HG03060 (cell line): ENCODE measurements at regions not wholly inside any gene's neighbourhood (a gene's known extent, or its start where the extent isn't known, plus 50 kb on each side); places are given as distances from the start of the nearest gene placed in this dataset.
"Not testable (repeated sequence)": the region's sequence is repeated elsewhere in the genome, so short reads cannot be mapped to it uniquely, and the experiment has no call there.

ENCODE experiments used
- ATAC-seq: cut with Tn5 transposase; IDR thresholded peaks from one replicate; pipeline ENCODE4 v1.9.1; 2021; ENCODE audit warnings: low read depth, moderate number of reproducible peaks; ENCODE audit not compliant: unreplicated experiment

DNA sequence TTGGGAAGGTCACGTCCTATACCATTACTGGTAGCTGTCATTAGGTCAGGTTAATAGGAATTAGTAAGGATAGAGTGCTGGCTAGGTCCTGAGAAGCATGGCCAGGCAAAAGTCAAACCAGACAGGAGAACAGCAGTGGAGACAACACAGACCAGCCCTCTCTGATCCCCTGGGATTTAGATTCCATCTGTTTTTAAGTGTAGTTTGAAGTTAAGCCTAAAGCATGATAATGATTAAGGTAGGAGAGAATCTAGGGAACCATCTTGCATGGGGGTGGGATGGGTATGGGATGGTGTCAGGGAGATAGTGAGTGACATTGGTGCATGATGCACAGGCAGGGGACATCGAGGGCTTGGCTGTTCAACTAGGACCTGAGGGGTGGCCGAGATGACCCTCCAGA lies 96.6 kb downstream of the MYCN start:
- no peak for ATAC-seq

DNA sequence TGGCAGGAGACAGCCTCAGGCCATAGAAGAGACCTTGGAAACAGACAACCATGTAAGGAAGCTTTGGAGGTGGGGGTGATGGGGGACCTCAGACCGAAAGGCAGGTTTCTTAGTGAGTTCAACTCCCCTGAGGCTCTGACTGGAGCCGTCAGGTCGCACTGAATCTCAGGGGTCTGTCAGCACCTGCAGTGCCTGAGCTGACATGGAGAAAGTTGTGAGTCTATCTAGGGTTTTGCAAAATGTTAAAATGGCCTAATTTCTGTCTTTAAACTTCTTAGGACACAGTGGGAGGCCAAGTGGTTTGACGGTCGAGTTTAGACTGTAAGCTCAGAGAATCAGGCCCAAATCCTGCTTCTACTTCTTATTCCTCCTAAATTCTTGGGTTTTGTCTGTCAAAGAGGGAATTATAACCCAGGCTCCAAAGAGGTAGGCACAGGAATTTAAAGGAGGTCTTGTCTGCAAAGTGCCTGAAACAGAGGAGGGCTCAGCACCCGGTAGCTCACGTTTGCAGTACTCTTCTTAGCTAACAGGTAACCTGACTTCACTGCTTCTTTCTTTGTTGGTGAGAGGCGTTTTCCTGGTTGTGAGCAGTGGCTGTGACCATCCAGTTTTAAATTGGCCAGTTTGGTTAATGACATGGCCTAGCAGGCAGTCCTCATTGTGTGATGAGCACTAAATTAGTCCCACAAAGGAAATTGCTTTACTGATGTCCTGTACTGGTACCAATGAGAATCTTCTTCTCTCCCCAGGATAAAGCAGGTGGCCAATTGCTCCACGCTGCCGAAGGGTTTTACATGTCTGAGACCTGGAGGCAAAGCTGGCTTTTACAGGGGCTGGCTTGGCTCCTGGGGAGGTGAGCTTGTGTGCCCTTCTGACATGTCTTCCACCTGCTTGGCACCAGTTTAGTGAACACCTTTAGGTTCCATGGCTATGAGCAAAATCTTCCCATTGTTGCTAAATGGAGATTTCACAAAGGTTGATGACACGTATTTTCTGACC lies 95.7 kb downstream of the MYCN start:
- ATAC-seq: no peak

DNA sequence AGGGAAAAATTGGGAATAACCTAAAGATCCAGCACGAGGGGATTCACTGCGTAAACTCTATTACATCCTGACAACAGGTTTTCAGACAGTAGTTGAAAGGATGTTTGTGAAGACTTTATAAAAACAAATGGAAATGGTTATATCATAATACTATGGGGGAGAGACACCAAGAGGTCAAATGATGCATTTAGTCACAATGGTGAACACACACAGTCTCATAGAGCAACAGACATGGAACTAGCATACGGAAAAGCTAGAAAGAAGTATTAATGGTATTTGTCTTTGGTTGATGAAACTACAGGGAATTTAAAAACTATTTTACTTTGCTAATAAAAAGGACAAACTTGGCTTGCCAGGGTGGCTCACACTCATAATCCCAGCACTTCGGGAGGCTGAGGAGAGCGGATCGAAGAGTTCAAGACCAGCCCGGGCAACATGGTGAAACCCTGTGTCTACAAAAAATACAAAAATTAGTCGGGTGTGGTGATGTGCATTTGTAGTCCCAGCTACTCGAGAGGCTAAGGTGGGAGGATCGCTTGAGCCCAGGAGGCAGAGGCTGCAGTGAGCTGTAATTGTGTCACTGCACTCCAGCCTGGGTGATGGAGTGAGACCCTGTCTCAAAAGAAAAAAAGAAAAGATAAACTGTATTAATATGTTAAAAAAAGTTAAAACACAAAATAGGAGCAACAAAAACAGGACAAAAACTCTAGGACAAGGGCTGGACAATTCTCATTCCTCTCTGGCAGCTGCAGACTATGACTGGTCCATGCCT lies 94.8 kb downstream of the MYCN start:
- ATAC-seq: no peak

DNA sequence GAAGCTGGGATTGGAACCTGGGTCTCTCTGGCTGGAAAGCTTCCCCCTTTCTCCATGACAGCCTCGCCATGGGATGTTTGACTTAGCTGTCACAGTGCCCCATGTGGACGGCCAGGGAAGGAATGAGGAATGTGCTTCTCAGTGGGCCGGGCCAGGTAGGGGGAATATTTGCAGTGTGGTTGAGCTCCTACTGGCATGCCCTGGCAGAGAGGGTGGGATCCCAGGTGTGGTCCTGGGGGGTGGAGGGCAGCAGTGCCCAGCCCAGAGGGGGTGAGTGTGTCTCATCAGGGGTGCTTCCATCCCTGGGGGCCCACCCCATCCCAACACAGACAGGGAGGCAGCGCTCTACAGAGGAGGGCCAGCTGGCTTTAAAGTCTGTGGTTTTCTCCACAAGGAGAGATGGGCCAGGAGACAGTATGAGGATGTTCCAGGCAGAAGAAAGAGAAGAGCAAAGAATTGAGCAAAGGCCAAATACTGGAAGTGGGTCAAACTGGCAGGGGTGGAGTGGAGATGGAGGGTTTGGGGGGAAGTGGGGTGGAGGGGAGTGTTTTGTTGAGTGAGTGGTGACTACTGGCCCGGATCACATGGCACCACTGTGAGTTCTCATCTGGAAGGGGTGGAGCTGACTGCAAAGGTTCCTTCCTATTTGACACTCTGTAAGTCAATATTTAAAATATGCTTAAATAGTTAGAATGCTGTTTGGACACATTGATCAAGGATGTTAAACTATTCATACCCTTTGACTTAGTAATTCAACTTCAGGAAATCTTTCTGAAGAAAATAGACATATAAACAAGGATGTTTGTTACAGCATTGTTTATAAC lies 94.0 kb downstream of the MYCN start:
- ATAC-seq: no peak

DNA sequence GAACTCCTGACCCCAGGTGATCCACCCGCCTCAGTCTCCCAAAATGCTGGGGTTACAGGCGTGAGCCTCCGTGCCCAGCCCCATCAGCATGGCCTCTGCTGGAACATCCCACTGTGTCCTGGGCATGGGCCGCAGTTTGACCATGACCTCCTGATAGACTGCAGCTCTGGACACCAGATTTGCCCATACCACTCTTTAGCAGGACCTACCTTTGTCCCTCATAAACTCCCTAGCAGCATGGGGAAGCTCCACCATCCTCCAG lies 92.6 kb downstream of the MYCN start:
- no peak for ATAC-seq

DNA sequence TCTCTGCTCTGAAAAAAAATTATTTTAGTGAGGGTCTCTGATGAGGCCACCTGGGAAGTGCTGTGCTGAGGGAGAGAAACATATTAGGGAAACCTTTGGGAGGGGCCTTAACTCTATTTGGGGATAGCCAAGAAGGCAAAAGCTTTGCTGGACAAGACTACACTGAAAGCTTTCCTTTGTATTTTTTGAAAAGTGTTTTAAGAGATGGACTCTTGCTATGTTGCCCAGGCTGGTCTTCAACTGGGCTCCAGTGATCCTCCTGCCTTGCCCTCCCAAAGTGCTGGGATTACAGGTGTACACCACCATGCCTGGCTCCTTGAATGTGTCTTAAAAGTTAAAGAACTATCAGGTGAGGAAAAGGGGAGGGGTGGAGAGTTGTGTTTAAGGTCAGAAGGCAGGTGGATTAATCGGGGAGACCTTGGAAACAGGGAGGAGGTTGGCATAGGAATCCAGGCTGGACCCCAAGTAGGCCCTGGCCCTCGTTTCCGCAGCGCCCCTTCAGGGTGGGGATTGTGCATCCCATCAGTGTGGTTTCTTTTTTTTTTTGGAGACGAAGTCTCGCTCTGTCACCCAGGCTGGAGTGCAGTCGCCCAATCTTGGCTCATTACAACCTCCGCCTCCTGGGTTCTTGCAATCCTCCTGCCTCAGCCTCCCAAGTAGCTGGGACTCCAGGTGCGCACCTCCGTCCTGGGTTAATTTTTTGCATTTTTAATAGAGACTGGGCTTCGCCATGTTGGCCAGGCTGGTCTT lies 92.1 kb downstream of the MYCN start:
- no peak for ATAC-seq

DNA sequence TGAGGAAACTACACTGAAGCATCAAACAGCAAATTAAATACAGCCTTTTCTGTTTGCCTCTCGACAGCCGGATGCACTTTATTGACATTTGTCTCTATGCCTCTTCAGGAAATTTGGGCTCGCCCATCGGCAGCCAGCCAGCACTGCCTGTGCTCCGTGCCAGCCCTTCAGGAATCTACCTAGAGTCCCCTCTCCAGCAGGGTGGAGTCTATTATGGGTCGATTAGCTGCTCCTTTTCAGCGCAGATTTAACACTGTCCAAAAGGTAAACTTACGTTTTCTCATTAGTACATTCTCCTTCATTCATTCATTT lies 91.5 kb downstream of the MYCN start:
- no peak for ATAC-seq

DNA sequence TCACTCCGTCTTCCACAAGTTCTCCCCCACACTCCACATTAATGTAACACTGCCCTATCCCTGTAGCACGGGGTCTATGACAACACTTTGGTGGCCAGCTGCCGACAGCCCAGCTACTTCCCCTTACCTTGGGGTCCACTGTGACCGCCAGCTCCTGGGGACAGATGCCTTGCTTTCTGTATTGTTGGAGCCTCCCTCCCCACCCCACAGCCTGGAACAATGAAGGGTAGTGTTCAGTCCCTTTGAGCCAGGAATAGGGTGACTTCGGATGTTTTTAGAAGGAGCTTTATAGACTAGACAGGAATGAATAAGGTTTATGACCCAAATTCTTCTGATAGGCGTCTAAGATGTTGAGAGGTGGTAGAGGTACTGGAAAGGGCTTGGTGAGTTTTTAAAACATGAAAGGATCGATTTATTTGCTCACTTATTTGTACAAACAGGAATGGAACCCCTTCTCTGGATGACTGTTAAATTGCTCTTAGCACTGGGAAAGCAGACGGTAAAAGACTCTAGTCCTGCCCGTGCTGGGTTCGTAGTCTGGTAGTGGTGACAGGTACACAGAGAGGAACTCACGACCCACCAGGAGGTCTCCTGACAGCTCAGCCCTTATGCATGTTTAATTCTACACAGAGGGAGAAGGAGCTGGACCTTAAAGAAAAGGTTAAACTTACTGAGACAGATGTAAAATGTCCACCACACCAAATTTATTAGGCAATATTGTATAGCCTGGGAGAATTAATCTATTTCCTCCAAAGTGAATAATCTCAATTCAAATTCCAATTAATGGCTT lies 90.9 kb downstream of the MYCN start:
- no peak for ATAC-seq

DNA sequence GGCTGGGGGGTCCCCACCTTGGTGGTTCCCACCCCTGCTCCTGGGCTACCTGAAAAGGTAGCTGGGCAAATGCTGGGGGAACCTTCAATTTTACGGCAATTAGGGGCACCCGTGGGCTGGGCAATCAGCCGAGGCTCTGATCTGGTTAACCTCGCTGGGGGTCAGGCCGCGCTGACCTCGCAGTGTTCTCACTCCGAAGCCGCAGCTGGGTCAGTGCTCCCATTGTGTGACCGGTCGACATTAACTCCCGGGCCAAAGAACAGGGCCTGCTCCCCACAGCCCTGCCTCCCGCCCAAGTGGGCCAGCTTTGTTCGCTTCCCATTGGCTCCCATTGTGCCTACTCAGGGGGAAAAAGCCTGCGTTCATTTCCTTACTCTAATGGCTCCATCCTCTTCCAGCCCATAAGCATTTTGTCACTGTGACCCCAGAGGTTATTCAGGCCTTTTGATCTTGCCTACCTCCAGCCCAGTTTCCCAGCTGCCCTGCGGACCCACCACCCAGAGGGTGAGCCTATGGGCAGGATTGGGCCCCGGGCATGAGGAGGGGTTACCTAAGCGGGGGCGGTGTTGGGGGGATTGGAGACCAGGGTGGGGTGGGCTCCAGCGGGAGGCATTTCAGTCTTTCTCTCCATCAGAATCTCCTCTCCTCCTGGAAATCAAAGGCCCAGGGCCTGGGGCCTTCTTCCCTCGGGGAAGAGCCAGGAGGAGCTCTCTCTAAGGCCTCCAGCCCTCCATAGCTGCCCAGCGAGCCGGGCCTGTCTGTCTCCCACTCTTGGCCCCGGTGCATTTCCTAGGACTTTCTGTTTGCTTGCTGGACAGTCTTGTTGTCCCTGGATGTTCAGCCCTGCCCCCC lies 90.1 kb downstream of the MYCN start:
- no peak for ATAC-seq

DNA sequence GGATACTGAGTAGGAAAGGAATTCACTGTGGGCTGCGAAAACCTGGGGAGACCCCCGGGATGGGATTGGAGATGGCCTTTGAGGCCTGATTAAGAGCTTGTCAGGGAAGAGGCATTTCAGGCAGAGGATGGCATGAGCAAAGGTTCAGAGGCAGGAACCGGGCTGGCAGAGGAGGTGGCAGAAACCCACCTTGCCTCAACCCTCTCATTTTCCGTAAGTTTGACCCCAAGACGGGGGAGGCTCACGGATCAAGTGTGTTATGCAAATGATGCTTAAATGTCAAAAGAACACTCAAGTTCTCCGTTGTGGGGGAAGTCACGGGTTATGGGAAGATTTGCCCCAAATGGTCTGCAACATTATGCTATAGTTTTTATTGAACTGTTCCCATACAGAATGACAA lies 88.3 kb downstream of the MYCN start:
- no peak for ATAC-seq

DNA sequence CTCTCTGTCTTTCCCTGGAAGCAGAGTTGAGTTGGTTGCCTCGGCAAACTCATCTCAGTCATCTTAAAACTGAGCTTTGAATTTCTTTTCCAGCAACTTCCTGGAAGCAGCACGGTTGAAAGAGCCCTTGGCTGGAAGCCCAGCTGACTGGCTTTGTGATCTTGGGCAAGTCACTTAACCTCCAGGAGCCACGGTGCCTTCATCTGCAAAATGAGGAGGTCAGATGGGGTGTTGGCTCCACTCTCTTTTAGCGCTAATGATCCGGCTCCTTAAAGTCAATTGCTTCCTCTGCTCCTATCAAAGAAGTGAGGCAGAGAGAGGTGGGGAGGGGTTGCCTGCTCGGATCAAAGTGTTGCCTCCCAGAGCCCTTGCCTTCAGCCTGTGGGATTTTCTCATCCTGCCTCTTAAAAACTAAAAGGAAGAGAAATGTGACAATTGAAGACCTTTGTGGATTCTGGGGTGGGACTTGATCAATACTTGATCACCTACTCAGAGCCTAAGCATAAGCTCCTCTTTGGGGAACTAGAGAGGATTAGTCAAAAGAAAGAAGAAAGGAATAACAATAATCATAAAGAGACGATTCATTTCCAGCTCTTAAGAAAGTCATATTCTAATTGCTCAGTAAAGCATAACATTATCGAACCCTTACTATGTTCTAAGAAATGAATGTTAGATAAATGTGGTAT lies 86.6 kb downstream of the MYCN start:
- no peak for ATAC-seq

DNA sequence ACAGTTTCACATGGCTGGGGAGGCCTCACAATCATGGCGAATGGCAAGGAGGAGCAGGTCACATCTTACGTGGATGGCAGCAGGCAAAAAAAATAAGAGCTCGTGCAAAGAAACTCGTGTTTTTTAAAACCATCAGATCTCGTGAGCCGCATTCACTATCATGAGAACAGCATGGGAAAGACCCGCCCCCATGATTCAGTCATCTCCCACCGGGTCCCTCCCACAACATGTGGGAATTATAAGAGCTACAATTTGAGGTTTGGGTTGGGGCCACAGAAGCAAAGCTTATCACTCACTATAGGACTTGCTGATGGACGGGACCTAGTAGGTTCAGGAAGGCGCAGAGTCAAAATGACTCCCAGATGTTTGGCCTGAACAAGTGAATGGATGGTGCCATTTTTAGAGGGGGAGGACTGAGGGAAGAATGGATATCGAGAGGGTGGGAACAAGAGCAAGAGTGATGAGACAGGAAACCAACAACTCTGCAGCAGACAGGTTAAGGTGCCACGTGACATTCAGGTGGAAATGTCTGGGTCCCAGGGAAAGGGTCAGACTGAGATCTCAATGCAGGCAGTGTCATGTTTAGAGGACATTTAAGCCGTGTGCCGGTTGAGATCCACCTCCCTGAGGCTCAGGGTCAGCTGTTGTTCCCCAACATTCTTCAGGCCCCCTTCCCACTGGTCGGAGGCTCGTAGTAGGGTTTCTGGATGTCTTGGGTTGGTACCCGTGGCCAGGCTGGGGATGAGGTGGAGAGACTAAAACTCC lies 85.7 kb downstream of the MYCN start:
- ATAC-seq: no peak

DNA sequence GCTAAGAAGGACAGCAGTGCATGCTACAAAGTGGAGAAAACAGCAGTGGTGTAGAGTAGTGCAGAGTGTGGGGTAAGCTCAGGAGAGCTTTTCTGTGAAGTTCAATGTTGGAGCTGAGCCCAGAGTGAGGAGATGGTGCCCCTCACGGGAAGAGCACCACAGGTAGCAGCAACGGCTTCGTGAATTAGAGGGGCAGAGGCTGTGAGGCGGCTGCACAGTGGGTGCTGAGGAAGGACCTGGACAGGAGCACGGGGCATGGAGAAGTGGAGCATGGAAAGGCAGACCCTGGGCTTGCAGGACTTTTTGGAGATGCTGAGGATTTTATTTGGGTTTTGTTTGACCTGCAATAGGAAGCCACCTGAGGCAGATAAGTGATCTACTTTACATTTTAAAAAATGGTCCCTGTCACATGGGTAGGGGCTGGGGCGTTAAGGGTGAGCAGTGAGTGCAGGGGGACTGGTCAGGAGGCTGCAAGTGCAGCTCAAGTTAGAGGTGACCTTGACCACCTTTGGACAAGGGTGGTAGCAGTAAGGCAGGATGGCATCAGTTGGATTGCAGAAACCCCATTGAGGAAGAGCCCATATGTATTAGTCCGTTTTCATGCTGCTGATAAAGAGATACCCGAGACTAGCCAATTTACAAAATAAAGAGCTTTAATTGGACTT lies 85.0 kb downstream of the MYCN start:
- ATAC-seq: no peak

DNA sequence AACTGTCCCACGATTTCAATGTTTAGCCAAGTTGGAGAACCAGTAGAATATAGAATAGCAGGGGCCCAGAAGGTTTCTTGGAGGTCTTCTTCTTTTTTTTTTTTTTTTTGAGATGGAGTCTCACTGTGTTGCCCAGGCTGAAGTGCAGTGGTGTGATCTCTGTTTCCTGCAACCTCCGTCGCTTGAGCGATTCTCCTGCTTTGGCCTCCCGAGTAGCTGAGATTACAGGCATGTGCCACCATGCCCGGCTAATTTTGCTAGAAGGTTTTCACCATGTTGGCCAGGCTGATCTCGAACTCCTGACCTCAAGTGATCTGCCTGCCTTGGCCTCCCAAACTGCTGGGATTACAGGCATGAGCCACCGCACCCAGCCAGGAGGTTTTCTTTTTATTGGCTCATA lies 84.3 kb downstream of the MYCN start:
- ATAC-seq: not testable (repeated sequence)

DNA sequence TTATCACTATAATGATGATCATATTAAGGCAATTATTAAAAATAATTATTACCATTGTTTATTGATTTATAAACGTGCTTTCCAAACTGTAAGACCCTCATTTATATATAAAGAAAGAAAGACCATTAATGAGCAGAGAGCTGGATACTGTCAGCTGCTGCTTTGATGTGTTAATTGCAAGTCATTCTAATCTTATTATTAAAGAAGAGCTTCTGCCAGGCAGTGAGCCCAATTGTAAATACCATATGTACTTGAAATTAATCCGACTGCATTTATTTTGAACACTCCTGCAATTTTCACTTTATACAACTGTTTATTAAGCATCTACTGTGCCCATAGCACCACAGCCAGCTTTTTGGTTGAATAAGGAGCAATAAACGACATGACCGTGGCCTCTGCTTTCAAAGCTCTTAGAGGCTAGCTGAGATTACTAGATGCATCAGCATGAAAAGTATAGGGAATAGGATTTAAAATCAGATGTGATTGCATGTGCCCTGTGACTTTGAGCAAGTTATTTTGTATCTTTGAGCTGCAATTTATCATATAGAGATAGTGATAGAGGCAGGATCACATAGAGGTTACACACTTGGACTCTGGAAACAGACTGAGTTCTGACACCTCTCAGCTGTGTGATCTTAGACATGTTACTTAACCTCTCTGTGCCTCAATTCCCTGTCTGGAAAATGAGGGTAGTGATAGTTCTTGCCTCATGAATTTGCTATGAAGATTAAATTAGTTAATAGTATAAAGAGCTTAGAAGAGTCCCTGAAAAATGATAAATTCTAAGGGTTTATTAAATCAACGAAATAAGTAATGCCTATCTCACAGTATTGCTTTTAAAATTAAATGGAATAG lies 83.4 kb downstream of the MYCN start:
- ATAC-seq: no peak

DNA sequence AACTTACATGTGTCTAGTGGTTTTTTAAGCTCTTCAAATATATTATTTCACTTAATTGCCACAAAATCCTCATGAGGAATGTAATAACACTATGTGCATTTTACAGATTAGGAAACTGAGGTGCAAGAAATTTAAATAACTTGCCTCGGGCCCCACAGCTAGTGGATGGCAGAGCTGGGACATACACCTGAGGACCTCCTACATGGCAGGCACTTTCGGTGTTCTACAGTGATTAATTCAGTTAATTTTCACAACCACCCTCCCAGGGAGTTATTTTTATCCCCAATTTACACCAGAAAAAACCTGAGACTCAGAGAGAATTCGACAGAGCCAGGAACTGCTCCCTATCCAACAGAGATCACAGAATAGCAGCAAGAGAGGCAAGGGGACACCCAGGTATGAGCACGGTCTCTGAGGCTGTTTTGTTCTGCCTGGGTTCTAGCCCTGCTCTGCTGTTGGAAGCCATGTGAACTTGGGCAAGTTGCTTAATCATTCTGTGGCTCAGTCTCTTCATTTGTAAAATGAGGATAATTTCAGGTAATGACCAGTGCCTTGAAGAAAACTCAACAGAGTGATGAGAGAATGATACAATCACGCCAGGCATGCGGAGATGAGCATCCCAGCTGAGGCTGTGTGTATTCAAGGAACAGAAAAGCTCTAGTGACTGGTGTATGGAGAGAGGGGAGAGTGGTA lies 82.3 kb downstream of the MYCN start:
- no peak for ATAC-seq
